IMR-90 (cell line): ENCODE measurements at regions not wholly inside any gene's neighbourhood (a gene's known extent, or its start where the extent isn't known, plus 50 kb on each side); places are given as distances from the start of the nearest gene placed in this dataset.

ENCODE experiments used
- ATAC-seq: fragments of 200-7000 bp; cut with Tn5 transposase; 2 replicates; pipeline ENCODE4 v1.9.1; 2020; ENCODE audit warnings: low read depth, mild to moderate bottlenecking, moderate library complexity
- BruUV-seq: library from RNA; stranded (reverse); fragments of 400-500 nt; replicated peaks from 2 replicates; lab custom pipeline; 2021; lab: Mats Ljungman, UMichigan
- CTCF ChIA-PET: fragments of 300-600 bp; formaldehyde crosslinking; extraction: SDS; loops from one replicate; lab custom pipeline; 2021; ENCODE audit warnings: antibody characterized with exemption; lab: Yijun Ruan, JAX
- POLR2A ChIA-PET: fragments of 300-600 bp; sonication (Branson Sonifier 250); formaldehyde crosslinking; loops from one replicate; lab custom pipeline; 2022; ENCODE audit warnings: antibody characterized with exemption; ENCODE audit not compliant: unreplicated experiment; lab: Charles Lee
- DNase-seq: peaks from one replicate; pipeline ENCODE4 v3.0.0; 2013
- H2AFZ ChIP-seq: replicated peaks from 2 replicates; pipeline ENCODE3; 2013; ENCODE audit warnings: low read length, mild to moderate bottlenecking; ENCODE audit not compliant: poor library complexity
- H2AK5ac ChIP-seq: 2 replicates; pipeline ENCODE4 v1.6.1; 2013; ENCODE audit warnings: low read depth, low read length, inconsistent platforms
- H2AK9ac ChIP-seq: replicated peaks from 2 replicates; pipeline ENCODE3; 2013; ENCODE audit warnings: mild to moderate bottlenecking, low read depth, low read length, moderate library complexity; ENCODE audit not compliant: poor library complexity
- H2BK120ac ChIP-seq: 2 replicates; pipeline ENCODE4 v1.6.1; 2013; ENCODE audit warnings: low read depth, low read length, inconsistent platforms
- H2BK15ac ChIP-seq: 3 replicates; pipeline ENCODE4 v1.6.1; 2013; ENCODE audit warnings: low read depth, low read length, inconsistent platforms
- H2BK20ac ChIP-seq: 2 replicates; pipeline ENCODE4 v1.6.1; 2013; ENCODE audit warnings: low read depth, mild to moderate bottlenecking, inconsistent platforms, low read length, moderate library complexity
- H2BK5ac ChIP-seq: 2 replicates; pipeline ENCODE4 v1.6.1; 2013; ENCODE audit warnings: mild to moderate bottlenecking, low read depth, low read length, inconsistent platforms; ENCODE audit not compliant: poor library complexity, severe bottlenecking
- H3K14ac ChIP-seq: replicated peaks from 2 replicates; pipeline ENCODE4 v1.6.1; 2013; ENCODE audit warnings: low read depth, low read length, inconsistent platforms
- H3K18ac ChIP-seq: 2 replicates; pipeline ENCODE4 v1.6.1; 2013; ENCODE audit warnings: low read depth, low read length, control low read depth
- H3K23ac ChIP-seq: 2 replicates; pipeline ENCODE4 v1.6.1; 2013; ENCODE audit warnings: low read depth, low read length, inconsistent platforms
- H3K27ac ChIP-seq: 2 replicates; pipeline ENCODE4 v1.5.1; 2013; ENCODE audit warnings: mild to moderate bottlenecking, control low read depth, low read length; ENCODE audit not compliant: insufficient read depth
- H3K27me3 ChIP-seq: 2 replicates; pipeline ENCODE4 v1.6.1; 2013; ENCODE audit warnings: low read length; ENCODE audit not compliant: control insufficient read depth, insufficient read depth
- H3K36me3 ChIP-seq: 2 replicates; pipeline ENCODE4 v1.6.1; 2013; ENCODE audit warnings: low read length, mixed read lengths; ENCODE audit not compliant: control insufficient read depth, insufficient read depth
- H3K4ac ChIP-seq: 2 replicates; pipeline ENCODE4 v1.6.1; 2013; ENCODE audit warnings: low read depth, low read length, inconsistent platforms
- H3K4me1 ChIP-seq: 2 replicates; pipeline ENCODE4 v1.6.1; 2013; ENCODE audit warnings: low read length, mixed read lengths; ENCODE audit not compliant: control insufficient read depth, insufficient read depth
- H3K4me2 ChIP-seq: 2 replicates; pipeline ENCODE4 v1.6.1; 2013; ENCODE audit warnings: low read depth, mild to moderate bottlenecking, control low read depth, low read length, moderate library complexity
- H3K4me3 ChIP-seq: 2 replicates; pipeline ENCODE4 v1.5.1; 2013; ENCODE audit warnings: low read depth, mild to moderate bottlenecking, control low read depth, low read length, moderate library complexity; ENCODE audit not compliant: insufficient read depth
- H3K56ac ChIP-seq: 2 replicates; pipeline ENCODE4 v1.6.1; 2013; ENCODE audit warnings: low read length, inconsistent platforms; ENCODE audit not compliant: insufficient read depth; ENCODE audit errors: extremely low read depth
- H3K79me1 ChIP-seq, 2 experiments: 2 replicates each; pipeline ENCODE4 v1.6.1; 2013; ENCODE audit warnings: low read length in 2 of 2, inconsistent platforms in 1 of 2, low read depth in 1 of 2
- H3K9ac ChIP-seq: 2 replicates; pipeline ENCODE4 v1.6.1; 2013; ENCODE audit warnings: low read depth, low read length, control low read depth
- H3K9me1 ChIP-seq: 2 replicates; pipeline ENCODE4 v1.6.1; 2013; ENCODE audit warnings: low read length, inconsistent platforms; ENCODE audit not compliant: insufficient read depth
- H3K9me3 ChIP-seq: 2 replicates; pipeline ENCODE4 v1.6.1; 2013; ENCODE audit warnings: low read length; ENCODE audit not compliant: control insufficient read depth, insufficient read depth
- H4K20me1 ChIP-seq: 2 replicates; pipeline ENCODE4 v1.6.1; 2013; ENCODE audit warnings: low read length, inconsistent platforms; ENCODE audit not compliant: insufficient read depth
- H4K5ac ChIP-seq: 2 replicates; pipeline ENCODE4 v1.6.1; 2013; ENCODE audit warnings: mild to moderate bottlenecking, low read depth, low read length, control low read depth
- H4K8ac ChIP-seq, 2 experiments: 2 replicates each; pipeline ENCODE4 v1.6.1; 2013; ENCODE audit warnings: low read depth in 2 of 2, low read length in 2 of 2, control low read depth in 1 of 2, inconsistent platforms in 1 of 2
- H4K91ac ChIP-seq: 2 replicates; pipeline ENCODE4 v1.6.1; 2013; ENCODE audit warnings: low read depth, low read length, inconsistent platforms; ENCODE audit not compliant: insufficient read depth
- BHLHE40 ChIP-seq: fragments of 150-350 bp; IDR thresholded peaks from 2 replicates; pipeline ENCODE4 v1.6.1; 2016; ENCODE audit warnings: mild to moderate bottlenecking, low read depth, low read length
- CEBPB ChIP-seq: IDR thresholded peaks from 2 replicates; pipeline ENCODE4 v1.6.1; 2012; ENCODE audit warnings: low read depth, low read length, improper control_type of control experiment
- CHD1 ChIP-seq: IDR thresholded peaks from 2 replicates; pipeline ENCODE4 v1.6.1; 2012; ENCODE audit warnings: low read depth, low read length, improper control_type of control experiment
- FOS ChIP-seq: fragments of 150-350 bp; IDR thresholded peaks from 2 replicates; pipeline ENCODE4 v1.6.1; 2016; ENCODE audit warnings: low read depth, low read length
- MAFK ChIP-seq: IDR thresholded peaks from 2 replicates; pipeline ENCODE4 v1.6.1; 2012; ENCODE audit warnings: low read depth, low read length, improper control_type of control experiment
- MXI1 ChIP-seq: IDR thresholded peaks from 2 replicates; pipeline ENCODE4 v1.6.1; 2012; ENCODE audit warnings: low read depth, mild to moderate bottlenecking, low read length, moderate library complexity, borderline replicate concordance
- NFE2L2 ChIP-seq: fragments of 150-350 bp; IDR thresholded peaks from 2 replicates; pipeline ENCODE4 v1.6.1; 2016; ENCODE audit warnings: low read depth, mild to moderate bottlenecking, low read length
- POLR2A ChIP-seq: IDR thresholded peaks from 2 replicates; pipeline ENCODE4 v1.6.1; 2012; ENCODE audit warnings: mild to moderate bottlenecking, low read depth, low read length
- RAD21 ChIP-seq: IDR thresholded peaks from 2 replicates; pipeline ENCODE4 v1.6.1; 2012; ENCODE audit warnings: low read length, improper control_type of control experiment
- RCOR1 ChIP-seq: IDR thresholded peaks from 2 replicates; pipeline ENCODE4 v1.6.1; 2012; ENCODE audit warnings: mild to moderate bottlenecking, low read length, improper control_type of control experiment; ENCODE audit not compliant: insufficient replicate concordance
- RFX5 ChIP-seq: IDR thresholded peaks from 2 replicates; pipeline ENCODE4 v1.8.0; 2012; ENCODE audit warnings: low read depth, mild to moderate bottlenecking, low read length, moderate library complexity
- WGBS, 2 experiments: methylation state at CpG; one replicate each; pipeline versions ENCODE4 v1.1.5 to v1.1.7; 2013; ENCODE audit warnings: missing lambda C conversion rate in 2 of 2; ENCODE audit not compliant: insufficient read length in 1 of 2; ENCODE audit errors: extremely low coverage in 2 of 2; 5-methylcytosine and 5-hydroxymethylcytosine counted together
- dilution Hi-C: fragments of 300-500 bp; cut with HindIII; formaldehyde crosslinking; loops from one replicate; pipeline ENCODE4 v1.14.3; 2018; ENCODE audit warnings: low sequenced_read_pairs; ENCODE audit not compliant: unreplicated experiment
- in situ Hi-C: fragments of 300-500 bp; cut with MboI; formaldehyde crosslinking; loops from 3 replicates; pipeline ENCODE4 v1.14.3; 2019; ENCODE audit warnings: low sequenced_read_pairs, inconsistent platforms, mixed read lengths
- intact Hi-C: fragments of 100-400 bp; cut with micrococcal nuclease; formaldehyde crosslinking; loops from 2 replicates; pipeline ENCODE4 v1.10.0; 2022
- TF ChIP-seq, protein P1 (sequence below): fragments of 150-350 bp; IDR thresholded peaks from 2 replicates; pipeline ENCODE4 v1.6.1; 2017; ENCODE audit warnings: mild to moderate bottlenecking, antibody characterized with exemption, low read length, low read depth
- TF ChIP-seq, protein P2 (sequence below): conservative IDR thresholded peaks from 2 replicates; pipeline ENCODE4 v1.5.1; 2012; ENCODE audit warnings: mild to moderate bottlenecking, low read depth, low read length, improper control_type of control experiment
- TF ChIP-seq, protein P3 (sequence below): fragments of 150-350 bp; IDR thresholded peaks from 2 replicates; pipeline ENCODE4 v1.6.1; 2016; ENCODE audit warnings: low read depth, mild to moderate bottlenecking, low read length, moderate library complexity, borderline replicate concordance

DNA sequence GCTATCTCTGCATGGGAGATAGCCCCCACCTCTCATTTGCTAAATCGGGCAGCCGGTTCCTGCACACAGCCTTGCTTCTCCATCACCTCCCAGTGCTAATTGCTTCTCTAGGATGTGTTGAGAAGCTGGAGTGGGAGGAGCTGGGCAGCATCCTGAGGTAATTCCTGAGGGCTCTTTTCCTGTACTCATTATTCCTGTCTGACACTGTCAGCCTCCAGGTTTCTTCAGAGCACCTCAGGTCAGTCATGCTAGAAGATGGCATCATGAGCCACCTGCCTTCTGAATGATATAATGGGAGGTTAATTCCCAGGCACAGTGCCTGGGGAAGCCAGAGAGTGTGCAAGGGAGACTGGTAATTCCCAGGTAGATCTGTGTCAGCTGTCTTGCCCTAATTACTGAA lies 133.0 kb downstream of the RAB38 start:
- POLR2A ChIA-PET = no interaction called here
- ATAC-seq = no peak
- no peak overlapping the region for H2BK20ac ChIP-seq

More for the DNA sequence above, 133.0 kb downstream of the RAB38 start:
- in situ Hi-C loops = no loop called here
- Histone ChIP-seq H2BK5ac (no peak overlapping the region), H2AK5ac (no peak overlapping the region), H4K8ac (no peak overlapping the region), H3K23ac (no peak overlapping the region), H2AFZ (no peak overlapping the region), H3K9ac (no peak overlapping the region), H3K4me1 (no peaks in the 10 kb centered on the region), H2BK15ac (no peak overlapping the region), H3K79me1 (no peaks in the 10 kb centered on the region), H3K14ac (no peak overlapping the region), H4K5ac (no peak overlapping the region), H3K27ac (no peak overlapping the region), H3K36me3 (no peaks in the 10 kb centered on the region), H4K20me1 (no peaks in the 10 kb centered on the region), H2AK9ac (no peak overlapping the region), H4K91ac (no peak overlapping the region), H3K18ac (no peak overlapping the region), H3K4me2 (no peak overlapping the region), H2BK120ac (no peak overlapping the region), H3K9me3 (no peaks in the 10 kb centered on the region), H3K27me3 (0 out of 2 replicates have a peak, but pooled peaks cover 2% of the 10 kb centered on the region), H3K4ac (no peak overlapping the region), H3K9me1 (no peaks in the 10 kb centered on the region), H3K4me3 (no peak overlapping the region), H3K56ac (no peak overlapping the region)
- dilution Hi-C loops = no loop called here
- no CpG with 5 or more reads among the region's 2 CpGs for WGBS, 2 experiments
- BruUV-seq = no TSS peak
- intact Hi-C loops = no loop called here
- TF ChIP-seq BHLHE40 = no peak
- no peak for TF ChIP-seq RCOR1
- TF ChIP-seq MXI1 = no peak
- TF ChIP-seq POLR2A = no peak
- TF ChIP-seq CHD1 = no peak
- TF ChIP-seq, protein P1, sequence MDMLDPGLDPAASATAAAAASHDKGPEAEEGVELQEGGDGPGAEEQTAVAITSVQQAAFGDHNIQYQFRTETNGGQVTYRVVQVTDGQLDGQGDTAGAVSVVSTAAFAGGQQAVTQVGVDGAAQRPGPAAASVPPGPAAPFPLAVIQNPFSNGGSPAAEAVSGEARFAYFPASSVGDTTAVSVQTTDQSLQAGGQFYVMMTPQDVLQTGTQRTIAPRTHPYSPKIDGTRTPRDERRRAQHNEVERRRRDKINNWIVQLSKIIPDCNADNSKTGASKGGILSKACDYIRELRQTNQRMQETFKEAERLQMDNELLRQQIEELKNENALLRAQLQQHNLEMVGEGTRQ = no peak
- TF ChIP-seq NFE2L2 = no peak
- no peak for TF ChIP-seq FOS
- TF ChIP-seq RAD21 = no peak
- TF ChIP-seq, protein P2, sequence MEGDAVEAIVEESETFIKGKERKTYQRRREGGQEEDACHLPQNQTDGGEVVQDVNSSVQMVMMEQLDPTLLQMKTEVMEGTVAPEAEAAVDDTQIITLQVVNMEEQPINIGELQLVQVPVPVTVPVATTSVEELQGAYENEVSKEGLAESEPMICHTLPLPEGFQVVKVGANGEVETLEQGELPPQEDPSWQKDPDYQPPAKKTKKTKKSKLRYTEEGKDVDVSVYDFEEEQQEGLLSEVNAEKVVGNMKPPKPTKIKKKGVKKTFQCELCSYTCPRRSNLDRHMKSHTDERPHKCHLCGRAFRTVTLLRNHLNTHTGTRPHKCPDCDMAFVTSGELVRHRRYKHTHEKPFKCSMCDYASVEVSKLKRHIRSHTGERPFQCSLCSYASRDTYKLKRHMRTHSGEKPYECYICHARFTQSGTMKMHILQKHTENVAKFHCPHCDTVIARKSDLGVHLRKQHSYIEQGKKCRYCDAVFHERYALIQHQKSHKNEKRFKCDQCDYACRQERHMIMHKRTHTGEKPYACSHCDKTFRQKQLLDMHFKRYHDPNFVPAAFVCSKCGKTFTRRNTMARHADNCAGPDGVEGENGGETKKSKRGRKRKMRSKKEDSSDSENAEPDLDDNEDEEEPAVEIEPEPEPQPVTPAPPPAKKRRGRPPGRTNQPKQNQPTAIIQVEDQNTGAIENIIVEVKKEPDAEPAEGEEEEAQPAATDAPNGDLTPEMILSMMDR = no peak
- TF ChIP-seq CEBPB = no peak
- TF ChIP-seq MAFK = no peak
- TF ChIP-seq, protein P3, sequence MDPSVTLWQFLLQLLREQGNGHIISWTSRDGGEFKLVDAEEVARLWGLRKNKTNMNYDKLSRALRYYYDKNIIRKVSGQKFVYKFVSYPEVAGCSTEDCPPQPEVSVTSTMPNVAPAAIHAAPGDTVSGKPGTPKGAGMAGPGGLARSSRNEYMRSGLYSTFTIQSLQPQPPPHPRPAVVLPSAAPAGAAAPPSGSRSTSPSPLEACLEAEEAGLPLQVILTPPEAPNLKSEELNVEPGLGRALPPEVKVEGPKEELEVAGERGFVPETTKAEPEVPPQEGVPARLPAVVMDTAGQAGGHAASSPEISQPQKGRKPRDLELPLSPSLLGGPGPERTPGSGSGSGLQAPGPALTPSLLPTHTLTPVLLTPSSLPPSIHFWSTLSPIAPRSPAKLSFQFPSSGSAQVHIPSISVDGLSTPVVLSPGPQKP = no peak
- TF ChIP-seq RFX5 = no peak
- DNase-seq = no peak
- CTCF ChIA-PET = no interaction called here
